NCI-H774 (cell line): ENCODE measurements at regions not wholly inside any gene's neighbourhood (a gene's known extent, or its start where the extent isn't known, plus 50 kb on each side); places are given as distances from the start of the nearest gene placed in this dataset.
"Not testable (repeated sequence)": the region's sequence is repeated elsewhere in the genome, so short reads cannot be mapped to it uniquely, and the experiment has no call there.

Source experiments
- DNase-seq: peaks from one replicate; lab custom pipeline; 2025; lab: John Stamatoyannopoulos, UW

DNA sequence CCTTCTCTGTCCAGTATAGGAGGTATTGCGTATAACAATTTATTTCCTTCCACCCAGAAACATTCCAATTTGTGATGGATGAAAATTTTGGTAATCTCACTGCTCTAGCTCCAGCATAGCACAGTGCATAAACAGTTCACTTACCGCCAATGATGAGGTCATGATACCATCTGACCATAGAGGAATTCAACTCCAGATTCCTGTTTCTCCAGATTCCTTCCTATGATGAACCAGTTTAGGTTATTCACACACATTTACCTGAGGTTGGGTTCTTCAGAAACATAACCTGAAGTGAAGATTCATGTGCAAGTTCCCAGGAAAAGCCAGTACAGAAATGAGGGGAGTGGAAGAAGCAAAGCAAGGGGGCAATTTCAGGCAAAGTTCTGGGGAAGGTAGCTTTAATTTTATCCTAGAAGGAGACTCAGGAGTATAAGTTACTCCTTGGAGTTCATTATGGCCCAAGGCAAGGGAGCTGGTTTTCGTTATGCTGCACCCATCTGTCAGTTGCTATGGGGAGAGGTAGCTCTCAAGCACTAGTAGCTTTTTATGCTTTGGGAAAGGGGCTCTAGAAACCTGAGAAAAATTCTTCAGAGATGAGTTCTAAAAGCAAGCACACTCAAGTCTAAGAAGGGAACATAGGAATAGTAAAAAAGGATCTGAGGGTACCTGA is 121.6 kb downstream of the CASP12 start:
- no peak for DNase-seq

DNA sequence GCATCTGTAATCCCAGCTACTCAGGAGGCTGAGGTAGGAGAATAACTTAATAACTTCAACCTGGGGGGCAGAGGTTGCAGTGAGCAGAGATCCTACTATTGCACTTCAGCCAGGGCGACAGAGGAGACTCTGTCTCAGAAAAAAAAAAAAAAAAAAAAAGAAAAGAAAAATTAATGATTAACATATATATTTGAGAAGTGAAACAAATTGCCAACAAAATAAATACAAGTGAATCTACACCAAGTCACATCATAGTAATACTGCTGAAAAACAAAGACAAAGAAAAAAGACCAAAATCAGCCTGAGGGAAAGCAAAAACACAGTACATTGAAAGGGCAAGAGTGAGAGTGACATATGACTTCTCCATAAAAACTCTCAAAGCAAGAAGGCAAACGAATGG is 123.7 kb downstream of the CASP12 start:
- DNase-seq: no peak

DNA sequence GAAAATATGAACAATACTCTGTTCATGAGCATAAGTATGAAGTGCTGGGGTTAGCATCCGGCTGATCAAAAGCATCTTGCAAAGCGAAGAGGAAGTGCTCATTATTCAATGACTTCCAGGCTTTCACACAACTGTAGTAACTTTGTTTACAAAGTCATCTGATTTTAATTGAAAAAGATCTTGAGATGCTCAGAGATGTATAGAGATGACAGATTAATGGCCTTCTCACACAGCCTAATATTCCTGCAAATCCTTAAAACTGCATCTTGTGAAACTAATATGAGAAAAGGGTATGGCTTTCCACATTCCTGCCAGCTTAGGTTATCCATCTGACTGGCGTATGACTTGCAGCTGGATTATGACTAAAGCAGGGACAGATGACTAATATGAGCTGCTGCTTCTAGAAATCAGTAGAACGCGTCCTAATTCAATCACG is 125.4 kb downstream of the CASP12 start:
- DNase-seq: no peak

DNA sequence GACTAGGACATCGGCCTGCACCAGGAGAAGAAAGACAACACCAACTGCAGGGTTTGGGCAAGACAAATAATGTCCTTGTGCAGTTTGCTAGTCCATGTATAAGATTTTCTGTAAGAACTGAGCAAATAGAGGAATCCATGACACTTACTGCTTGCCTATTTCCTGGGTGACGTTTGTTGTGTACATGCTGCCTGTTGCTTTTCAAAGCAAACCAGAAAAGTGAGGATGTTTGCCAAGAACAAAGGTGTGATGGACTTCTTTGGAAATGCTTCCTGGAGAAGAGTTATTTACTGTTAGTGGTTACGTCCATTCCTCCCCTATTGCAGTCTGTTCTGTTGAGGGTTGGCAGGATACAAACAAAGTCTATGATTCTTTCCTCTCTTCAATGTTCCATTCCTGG is 126.5 kb downstream of the CASP12 start:
- DNase-seq: no peak

DNA sequence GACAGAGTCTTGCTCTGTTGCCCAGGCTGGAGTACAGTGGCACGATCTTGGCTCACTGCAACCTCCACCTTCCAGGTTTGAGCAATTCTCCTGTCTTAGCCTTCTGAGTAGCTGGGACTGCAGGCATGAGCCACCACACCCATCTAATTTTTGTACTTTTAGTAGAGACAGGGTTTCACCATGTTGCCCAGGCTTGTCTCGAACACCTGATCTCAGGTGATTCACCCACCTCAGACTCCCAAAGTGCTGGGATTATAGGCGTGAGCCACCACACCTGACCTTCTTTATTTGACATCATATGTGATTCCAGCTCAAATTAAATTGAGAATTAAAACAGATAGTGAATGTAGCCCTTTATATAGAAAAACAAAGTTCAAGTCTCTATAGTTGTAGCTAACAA is 127.2 kb downstream of the CASP12 start:
- DNase-seq: not testable (repeated sequence)

DNA sequence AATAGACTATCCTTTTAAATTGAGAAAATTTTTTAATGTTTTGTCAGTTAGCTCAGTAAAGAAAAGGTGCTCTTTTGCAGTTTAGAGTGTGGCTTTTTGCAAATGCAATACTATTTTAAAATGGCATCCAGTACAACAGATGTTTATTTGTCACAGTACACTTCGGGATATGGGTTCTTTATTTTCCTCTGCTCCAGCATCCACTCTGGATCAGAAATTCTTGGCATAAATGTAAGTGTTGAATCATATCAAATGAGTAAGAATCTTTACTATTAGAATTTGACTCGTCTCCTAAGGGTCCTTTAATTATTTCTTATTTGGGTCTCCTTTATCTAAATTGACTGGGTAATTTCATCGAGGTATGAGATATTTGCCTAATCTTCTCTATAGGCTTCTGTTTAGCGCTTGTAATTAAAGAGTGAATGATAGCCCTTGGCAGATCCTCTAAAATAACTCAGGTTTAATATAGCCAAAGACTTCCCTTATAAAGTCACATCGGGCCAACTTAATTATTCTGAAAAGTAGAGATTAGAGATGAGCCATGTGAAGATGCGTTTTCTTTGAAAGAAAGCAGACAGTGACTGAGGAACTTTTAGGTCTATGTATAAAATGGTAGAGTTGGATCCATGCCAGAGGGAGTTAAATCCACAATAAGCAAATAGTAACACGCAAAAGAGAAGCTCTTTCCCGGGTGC is 132.7 kb downstream of the CASP12 start:
- DNase-seq: no peak

DNA sequence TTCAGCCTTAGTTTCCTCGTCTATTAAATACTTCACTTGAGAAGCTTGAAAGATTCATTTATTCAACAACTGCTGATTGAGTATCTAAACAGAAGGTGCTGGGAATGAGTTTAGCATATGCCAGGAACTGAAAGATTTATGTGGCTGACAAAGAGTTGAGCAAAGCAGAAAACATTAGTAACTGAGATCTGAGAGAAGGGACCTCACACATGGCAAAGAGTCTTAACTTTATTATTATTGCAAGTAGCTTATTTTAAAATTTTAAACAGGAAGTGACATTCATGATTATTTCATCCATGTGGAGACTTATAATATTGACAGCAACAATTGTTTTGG is 133.6 kb downstream of the CASP12 start:
- no peak for DNase-seq

DNA sequence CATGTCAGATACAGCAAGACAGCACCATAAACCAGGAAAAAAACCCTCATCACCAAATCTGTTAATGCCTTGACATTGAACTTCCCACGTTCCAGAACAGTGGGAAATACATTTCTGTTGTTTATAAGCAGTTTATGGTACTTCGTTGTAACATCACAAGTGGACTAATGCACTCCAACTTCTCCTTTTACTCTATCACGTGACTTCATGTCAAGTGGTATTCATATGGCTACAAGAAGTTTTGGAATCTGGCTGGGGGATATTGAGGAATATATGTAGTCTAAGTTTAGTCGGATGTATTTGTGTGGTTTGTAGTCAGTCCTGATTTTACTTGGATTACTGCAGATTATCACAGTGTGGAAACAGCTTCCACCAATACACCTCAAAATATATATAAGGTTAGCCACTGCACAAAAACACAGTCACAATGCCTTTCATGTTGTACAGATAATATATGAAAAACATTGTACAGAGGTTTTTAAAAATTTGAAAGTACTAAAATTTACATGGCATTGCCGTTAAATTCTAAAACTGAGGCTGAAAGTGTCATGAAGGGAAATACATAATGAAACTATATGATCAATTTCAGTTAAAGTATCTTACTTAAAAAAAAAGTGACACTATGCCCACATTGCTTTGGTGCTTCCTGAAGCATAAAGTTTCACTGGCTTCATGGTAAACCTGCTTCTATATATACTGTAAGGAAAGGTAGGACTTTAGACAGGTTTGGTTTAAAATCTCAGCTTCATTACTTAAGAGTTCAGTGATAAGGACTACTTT is 134.1 kb downstream of the CASP12 start:
- no peak for DNase-seq

DNA sequence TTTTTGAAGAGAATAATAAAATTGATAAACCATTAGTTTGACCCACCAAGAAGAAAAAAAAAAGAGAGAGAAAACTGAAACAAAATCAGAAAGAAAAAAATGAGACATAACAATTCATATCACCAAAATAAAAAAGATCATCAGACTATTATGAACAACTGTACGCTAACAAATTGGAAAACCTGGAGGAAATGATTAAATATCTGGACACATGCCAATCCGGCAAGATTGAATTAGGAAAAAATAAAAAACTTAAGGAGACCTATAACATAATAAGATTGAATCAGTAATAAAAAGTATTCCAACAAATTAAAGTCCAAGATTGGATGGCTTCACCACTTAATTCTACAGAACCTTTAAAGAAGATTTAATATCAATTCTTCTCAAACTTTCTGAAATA is 136.7 kb downstream of the CASP12 start:
- DNase-seq: no peak

DNA sequence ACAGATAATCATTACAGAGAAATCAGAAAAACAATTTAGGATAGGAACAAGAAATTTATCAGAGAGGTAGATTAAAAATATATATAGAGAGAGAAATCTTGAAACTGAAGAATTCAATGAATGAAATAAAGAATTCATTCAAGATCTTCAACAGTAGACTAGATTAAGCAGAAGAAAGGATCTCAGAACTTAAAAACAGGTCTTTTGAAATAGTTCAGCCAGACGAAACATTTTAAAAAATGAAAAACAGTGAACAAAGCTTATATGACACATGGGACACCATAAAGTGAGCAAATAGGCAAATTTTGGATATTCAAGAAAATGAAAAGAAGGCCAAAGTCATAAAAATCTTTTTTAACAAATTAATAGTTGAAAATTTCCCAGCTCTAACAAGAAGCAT is 138.8 kb downstream of the CASP12 start:
- no peak for DNase-seq

DNA sequence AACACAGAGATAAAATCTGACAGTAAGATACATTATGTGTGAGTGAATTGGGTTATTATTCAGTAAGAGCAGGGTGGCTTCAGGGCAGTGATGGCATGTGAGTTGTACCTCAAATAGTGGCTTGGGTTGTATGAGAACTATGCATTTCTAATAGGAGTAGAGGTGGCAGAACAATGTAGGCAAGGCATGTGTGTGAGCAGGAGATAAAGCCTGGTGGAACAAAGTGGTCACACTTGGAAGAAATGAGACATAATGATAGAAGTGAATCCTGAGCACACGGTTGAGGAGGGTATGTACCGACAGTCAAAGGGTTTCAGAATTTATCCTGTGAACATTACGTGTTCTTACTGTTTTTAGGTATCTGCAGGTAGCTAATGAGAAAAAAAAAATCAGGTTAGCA is 159.3 kb downstream of the CASP12 start:
- DNase-seq: no peak

DNA sequence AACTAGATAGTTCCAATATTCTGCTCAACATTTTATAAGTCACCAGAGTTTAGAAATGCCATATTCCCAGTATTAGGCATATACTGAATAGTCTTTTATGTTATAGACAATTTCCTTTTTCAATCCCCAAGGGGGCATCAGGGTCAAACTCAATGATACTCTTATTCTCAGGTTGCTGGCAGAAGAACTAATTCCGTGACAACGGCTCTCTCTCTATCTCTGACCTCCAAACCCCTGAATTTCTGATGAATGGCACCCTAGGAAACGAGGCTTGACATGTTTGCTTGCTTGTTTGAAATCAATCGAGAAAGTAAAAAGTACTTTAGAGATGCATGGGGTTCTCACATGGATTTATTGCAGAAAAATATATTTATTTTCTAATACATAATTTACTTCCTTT is 160.1 kb downstream of the CASP12 start:
- DNase-seq: no peak

DNA sequence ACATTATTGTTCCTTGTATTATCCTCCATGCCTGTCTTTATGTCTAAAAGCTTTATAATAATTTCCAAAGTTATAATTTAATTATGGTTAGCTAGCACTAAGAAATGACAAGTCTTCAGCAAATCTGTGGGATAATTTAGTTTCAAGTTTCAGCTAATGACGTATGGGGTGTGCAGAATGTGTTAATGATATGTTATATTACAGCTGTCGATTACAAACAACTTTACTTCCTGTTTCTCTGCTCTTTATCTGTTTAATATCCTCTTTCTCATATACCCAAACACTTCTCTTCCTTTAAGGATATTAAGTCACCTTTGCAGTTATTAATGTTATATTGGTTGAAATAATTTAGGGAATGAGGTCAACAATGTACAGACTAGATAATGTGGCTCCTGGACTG is 161.8 kb downstream of the CASP12 start:
- no peak for DNase-seq

DNA sequence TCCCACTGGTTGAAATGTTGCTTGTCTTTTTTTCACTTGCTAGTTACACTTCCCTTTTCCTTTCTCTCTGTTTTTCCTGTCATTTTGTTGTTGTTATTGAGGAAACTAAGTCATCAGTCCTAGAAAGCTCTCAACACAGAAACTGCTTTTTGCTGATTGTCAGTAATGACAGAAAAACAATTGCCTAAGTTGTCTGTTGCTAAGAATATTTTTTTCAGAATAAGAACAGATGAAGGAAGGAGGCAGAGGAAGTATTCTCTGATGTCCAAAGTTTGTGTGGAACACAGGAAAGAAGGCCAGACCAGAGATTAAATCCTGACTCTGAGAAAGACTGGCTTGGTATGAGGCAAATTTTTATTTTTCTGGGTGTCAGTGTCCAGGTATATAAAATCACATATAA is 163.3 kb downstream of the CASP12 start:
- DNase-seq: no peak

DNA sequence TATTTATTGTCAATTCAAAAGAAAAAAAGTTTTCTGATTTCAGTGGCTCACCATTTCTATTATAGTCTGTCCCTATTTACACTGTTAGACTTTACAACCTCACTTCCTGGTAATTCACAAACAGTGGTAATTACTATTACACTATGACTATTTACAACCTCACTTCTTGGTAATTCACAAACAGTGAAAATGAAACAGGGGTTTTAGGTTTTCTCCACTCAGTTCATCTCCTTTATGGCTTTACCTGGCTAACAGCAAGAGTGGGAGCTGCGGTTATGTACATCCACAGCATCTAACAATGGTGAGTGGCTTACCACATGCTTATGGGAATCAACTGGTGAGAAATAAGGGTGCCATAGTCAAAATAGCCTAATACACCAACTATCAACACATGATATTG is 166.4 kb downstream of the CASP12 start:
- DNase-seq: no peak

DNA sequence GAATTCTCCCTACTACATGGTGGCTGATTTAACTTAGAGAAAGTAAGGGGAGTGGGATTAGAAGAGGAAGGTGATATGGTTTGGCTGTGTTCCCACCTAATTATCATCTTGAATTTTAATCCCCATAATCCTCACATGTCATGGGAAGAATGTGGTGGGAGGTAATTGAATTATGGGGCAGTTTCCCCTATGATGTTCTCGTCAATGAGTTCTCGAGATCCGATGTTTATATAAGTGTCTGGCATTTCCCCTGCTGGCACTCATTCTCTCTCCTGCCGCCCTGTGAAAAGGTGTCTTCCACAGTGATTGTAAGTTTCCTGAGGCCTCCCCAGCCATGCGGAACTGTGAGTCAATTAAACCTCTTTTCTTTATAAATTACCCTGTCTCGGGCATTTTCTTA is 169.3 kb downstream of the CASP12 start:
- DNase-seq: no peak

DNA sequence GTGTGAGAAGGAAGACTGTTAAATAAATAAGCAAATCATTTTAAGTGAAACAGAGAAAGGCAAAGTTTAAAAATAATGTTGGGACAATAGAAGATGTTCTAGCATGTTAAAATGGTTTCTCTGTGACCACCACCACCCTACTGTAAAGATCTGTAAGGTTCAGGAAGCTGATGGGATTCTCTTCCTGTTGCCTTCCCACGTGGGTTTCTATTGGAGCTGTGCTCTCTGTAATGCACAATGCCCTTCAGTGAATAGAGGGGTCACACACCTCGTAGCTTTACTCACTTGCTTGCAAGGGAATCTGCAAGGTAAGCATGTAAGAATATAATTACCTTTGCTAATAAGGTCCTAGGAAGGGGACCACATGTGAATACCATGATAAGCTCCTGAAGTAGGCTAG is 170.5 kb downstream of the CASP12 start:
- DNase-seq: no peak

DNA sequence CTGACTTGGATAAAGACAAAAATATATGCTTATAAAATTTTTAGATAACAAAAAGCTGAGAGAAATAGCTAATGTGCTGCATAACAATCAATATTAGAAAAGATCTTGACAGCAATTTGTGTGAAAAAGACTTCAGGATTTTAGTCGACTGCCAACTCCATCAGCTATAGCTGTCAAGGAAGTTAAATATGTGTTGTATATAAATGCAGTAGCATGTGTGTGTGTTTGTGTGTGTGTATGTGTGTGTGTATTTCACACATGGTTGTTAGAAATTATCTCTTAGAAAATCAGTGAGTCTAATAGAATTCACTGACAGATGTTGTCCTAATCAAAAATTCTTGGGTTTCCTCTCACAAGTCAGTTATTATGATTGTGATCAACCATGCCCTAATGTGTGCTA is 171.2 kb downstream of the CASP12 start:
- DNase-seq: no peak

DNA sequence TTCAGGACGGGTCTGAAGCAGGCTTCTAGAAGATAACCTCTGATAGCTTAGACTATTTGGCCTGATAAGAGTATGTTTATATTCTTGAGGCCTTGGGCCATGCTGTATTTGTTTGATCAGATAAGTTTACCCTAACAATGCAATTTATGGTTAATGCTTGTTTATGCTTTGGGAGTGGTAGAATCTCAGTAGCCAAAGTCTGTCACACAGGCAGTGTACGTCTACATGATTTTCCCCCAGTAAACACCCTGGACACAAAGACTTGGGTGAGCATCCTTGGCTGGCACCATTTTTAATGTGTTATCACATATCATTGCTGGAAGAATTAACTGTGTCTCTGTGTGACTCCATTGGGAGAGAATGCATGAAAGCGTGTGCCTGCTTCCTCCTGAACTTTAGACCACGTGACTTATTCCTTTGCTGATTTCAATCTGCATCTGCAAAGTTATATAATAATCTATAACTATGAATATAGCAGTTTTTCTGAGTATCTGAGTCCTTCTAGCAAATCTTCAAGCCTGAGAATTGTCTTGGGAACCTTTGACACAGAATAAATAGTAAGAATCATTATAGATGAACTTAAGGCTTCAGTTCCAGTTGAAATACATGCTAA is 172.4 kb downstream of the CASP12 start:
- no peak for DNase-seq

DNA sequence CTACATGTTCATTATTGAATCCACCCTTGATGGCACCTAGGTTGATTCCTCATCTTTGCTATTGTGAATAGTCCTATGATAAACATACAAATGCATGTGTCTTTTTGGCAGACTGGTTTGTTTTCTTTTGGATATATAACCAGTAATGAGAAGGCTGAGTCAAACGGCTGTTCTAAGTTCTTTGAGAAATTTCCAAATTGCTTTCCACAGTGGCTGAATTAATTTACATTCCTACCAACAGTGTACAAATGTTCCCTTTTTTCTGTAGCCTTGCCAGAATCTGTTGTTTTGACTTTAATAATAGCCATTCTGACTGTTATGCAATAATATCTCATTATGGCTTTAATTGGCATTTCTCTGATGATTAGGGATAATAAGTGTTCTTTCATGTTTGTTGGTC is 184.9 kb downstream of the CASP12 start:
- DNase-seq: no peak

DNA sequence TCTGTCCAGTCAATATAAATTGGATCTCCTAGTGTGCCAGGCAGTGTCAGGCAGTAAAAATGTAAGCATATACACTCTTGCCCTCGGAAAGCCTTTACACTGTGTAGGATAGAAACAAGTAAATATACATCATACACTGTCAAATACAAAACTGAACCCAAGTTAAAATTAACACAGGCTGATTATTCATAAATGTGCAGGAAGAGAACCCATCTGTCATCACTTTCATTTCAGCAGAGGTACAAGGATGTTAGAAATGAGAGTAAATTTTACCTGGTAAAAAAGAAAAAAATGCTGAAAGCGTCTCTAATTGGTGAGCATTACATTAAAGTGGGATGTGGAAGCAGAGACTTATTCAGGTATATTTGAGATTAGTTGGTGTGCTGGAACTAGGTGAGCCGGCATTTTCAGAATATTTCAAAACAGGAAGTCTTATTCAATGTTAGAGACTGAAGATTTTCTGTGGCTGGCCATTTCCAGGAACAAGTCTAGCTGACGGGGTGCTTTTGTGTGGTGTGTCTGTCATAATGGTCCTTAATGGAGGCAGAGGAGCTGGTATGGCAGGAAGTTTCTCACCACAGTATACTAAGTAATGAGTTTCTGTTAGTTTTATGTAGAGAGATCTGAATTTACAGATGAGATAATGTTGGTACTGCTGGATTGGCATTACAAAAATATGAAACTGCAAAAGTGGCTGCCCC is 192.6 kb downstream of the CASP12 start:
- no peak for DNase-seq

DNA sequence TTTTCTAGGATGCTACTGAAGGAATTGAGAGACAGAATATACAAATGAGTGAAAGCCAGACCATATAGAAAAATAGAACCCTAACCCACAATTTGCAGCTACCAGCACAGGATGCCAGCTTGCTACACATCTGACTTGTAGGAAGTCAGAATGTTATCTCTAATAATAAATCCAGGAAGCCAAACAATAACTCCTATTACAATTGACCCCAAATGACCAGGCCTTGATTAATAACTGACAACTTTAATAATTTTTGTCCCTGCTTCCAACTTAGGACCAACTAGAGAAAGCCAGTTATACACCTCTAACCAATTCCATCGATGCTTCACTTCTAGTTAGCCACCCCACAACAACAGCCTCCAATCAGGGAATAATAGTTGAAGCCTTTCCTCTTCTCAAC is 193.4 kb downstream of the CASP12 start:
- DNase-seq: no peak
